NB4 (cell line): ENCODE measurements at regions not wholly inside any gene's neighbourhood (a gene's known extent, or its start where the extent isn't known, plus 50 kb on each side); places are given as distances from the start of the nearest gene placed in this dataset.

Experiments
- CTCF ChIP-seq: IDR thresholded peaks from one replicate; pipeline ENCODE4 v1.5.1; 2012; ENCODE audit warnings: low read depth, low read length
- MAX ChIP-seq: IDR thresholded peaks from 2 replicates; pipeline ENCODE4 v1.6.1; 2011; ENCODE audit warnings: low read depth, low read length
- POLR2A ChIP-seq: IDR thresholded peaks from 2 replicates; pipeline ENCODE4 v1.6.1; 2011; ENCODE audit warnings: mild to moderate bottlenecking; ENCODE audit not compliant: insufficient read length; ENCODE audit errors: extremely low read depth

- TF ChIP-seq POLR2A (no peak), MAX (no peak), CTCF (no peak)
Observed at GRCh38 chr3:124509884-124510283, 220.4 kb upstream of the UMPS start.
